HEK293 (cell line): ENCODE measurements at regions not wholly inside any gene's neighbourhood (a gene's known extent, or its start where the extent isn't known, plus 50 kb on each side); places are given as distances from the start of the nearest gene placed in this dataset.

Experiments used
- CTCF ChIA-PET: fragments of 350-600 bp; formaldehyde crosslinking; extraction: SDS; loops from one replicate; lab custom pipeline; 2021; ENCODE audit warnings: antibody characterized with exemption; lab: Yijun Ruan, JAX
- POLR2A ChIA-PET: fragments of 300-600 bp; formaldehyde crosslinking; extraction: SDS; loops from one replicate; lab custom pipeline; 2020; ENCODE audit warnings: antibody characterized with exemption, inconsistent platforms; lab: Yijun Ruan, JAX
- H3K27ac ChIP-seq: fragments of 200-500 bp; sonication (Bioruptor generic); 2 replicates; pipeline ENCODE4 v1.5.1; 2014; ENCODE audit warnings: low read depth, low read length, control low read depth, inconsistent platforms; ENCODE audit errors: extremely low read depth
- H3K36me3 ChIP-seq, 2 experiments: fragments of 200-500 bp in 1 of 2; sonication (Bioruptor generic) in 1 of 2; 1 replicate in 1 of 2; 2 replicates in 1 of 2; pipeline ENCODE4 v1.5.1; 2014 to 2017; ENCODE audit warnings: inconsistent platforms in 2 of 2, low read length in 2 of 2; ENCODE audit not compliant: control insufficient read depth in 2 of 2, insufficient read depth in 1 of 2
- H3K4me1 ChIP-seq: fragments of 200-500 bp; sonication (Bioruptor generic); 2 replicates; pipeline ENCODE4 v1.5.1; 2014; ENCODE audit warnings: mild to moderate bottlenecking, low read length, inconsistent platforms; ENCODE audit not compliant: control insufficient read depth, insufficient read depth
- H3K4me3 ChIP-seq: 2 replicates; pipeline ENCODE4 v1.5.1; 2011; ENCODE audit warnings: low read depth, mild to moderate bottlenecking, control low read depth, low read length, moderate library complexity
- H3K9me3 ChIP-seq: fragments of 200-500 bp; sonication (Bioruptor generic); 2 replicates; pipeline ENCODE4 v1.5.1; 2014; ENCODE audit warnings: low read depth, low read length, inconsistent platforms; ENCODE audit not compliant: control insufficient read depth, insufficient read depth
- HOXD13 ChIP-seq: sonication (generic); formaldehyde crosslinking; IDR thresholded peaks from 2 replicates; pipeline ENCODE4 v1.8.0; 2022; ENCODE audit warnings: missing genetic modification reagents, borderline replicate concordance
- SALL2 ChIP-seq: fragments of 450-650 bp; formaldehyde crosslinking; IDR thresholded peaks from 2 replicates; pipeline ENCODE4 v1.5.0; 2017; ENCODE audit warnings: missing biosample characterization, mild to moderate bottlenecking, missing genetic modification characterization, borderline replicate concordance
- TCF7L2 ChIP-seq: IDR thresholded peaks from 2 replicates; pipeline ENCODE4 v1.6.1; 2011; ENCODE audit warnings: low read depth, mild to moderate bottlenecking, inconsistent platforms, low read length, moderate library complexity, borderline replicate concordance
- ZNF221 ChIP-seq: fragments of 450-650 bp; formaldehyde crosslinking; IDR thresholded peaks from 2 replicates; pipeline ENCODE4 v1.5.1; 2017; ENCODE audit warnings: missing biosample characterization, missing genetic modification characterization, borderline replicate concordance
- ZNF280C ChIP-seq: fragments of 450-650 bp; formaldehyde crosslinking; IDR thresholded peaks from 2 replicates; pipeline ENCODE4 v1.5.1; 2016; ENCODE audit warnings: missing biosample characterization, missing genetic modification characterization
- ZNF280D ChIP-seq: fragments of 450-650 bp; formaldehyde crosslinking; IDR thresholded peaks from 2 replicates; pipeline ENCODE4 v1.5.1; 2016; ENCODE audit warnings: missing biosample characterization, missing genetic modification characterization
- ZNF558 ChIP-seq: fragments of 450-650 bp; formaldehyde crosslinking; IDR thresholded peaks from 2 replicates; pipeline ENCODE4 v1.5.1; 2016; ENCODE audit warnings: missing biosample characterization, missing genetic modification characterization
- ZNF561 ChIP-seq: fragments of 450-650 bp; IDR thresholded peaks from 2 replicates; pipeline ENCODE4 v1.5.1; 2018; ENCODE audit warnings: missing biosample characterization, missing genetic modification characterization, borderline replicate concordance
- ZNF623 ChIP-seq: fragments of 450-650 bp; formaldehyde crosslinking; IDR thresholded peaks from 2 replicates; pipeline ENCODE4 v1.5.1; 2016; ENCODE audit warnings: missing biosample characterization, missing genetic modification characterization
- ZNF660 ChIP-seq: fragments of 450-650 bp; IDR thresholded peaks from 2 replicates; pipeline ENCODE4 v1.5.1; 2018; ENCODE audit warnings: missing biosample characterization, mild to moderate bottlenecking, missing genetic modification characterization
- TF ChIP-seq, protein P1 (sequence below): fragments of 450-650 bp; formaldehyde crosslinking; IDR thresholded peaks from 2 replicates; pipeline ENCODE4 v1.5.1; 2016; ENCODE audit warnings: missing biosample characterization, missing genetic modification characterization
- TF ChIP-seq, protein P2 (sequence below): fragments of 450-650 bp; formaldehyde crosslinking; IDR thresholded peaks from 2 replicates; pipeline ENCODE4 v1.5.1; 2017; ENCODE audit warnings: missing biosample characterization, mild to moderate bottlenecking, missing genetic modification characterization, moderate library complexity
- TF ChIP-seq, protein P3 (sequence below): fragments of 450-650 bp; formaldehyde crosslinking; conservative IDR thresholded peaks from 2 replicates; pipeline ENCODE4 v1.5.1; 2016; ENCODE audit warnings: low read depth, missing biosample characterization, missing genetic modification characterization
- TF ChIP-seq, protein P4 (sequence below): fragments of 450-650 bp; formaldehyde crosslinking; IDR thresholded peaks from 2 replicates; pipeline ENCODE4 v1.5.1; 2016; ENCODE audit warnings: missing biosample characterization, missing genetic modification characterization

DNA sequence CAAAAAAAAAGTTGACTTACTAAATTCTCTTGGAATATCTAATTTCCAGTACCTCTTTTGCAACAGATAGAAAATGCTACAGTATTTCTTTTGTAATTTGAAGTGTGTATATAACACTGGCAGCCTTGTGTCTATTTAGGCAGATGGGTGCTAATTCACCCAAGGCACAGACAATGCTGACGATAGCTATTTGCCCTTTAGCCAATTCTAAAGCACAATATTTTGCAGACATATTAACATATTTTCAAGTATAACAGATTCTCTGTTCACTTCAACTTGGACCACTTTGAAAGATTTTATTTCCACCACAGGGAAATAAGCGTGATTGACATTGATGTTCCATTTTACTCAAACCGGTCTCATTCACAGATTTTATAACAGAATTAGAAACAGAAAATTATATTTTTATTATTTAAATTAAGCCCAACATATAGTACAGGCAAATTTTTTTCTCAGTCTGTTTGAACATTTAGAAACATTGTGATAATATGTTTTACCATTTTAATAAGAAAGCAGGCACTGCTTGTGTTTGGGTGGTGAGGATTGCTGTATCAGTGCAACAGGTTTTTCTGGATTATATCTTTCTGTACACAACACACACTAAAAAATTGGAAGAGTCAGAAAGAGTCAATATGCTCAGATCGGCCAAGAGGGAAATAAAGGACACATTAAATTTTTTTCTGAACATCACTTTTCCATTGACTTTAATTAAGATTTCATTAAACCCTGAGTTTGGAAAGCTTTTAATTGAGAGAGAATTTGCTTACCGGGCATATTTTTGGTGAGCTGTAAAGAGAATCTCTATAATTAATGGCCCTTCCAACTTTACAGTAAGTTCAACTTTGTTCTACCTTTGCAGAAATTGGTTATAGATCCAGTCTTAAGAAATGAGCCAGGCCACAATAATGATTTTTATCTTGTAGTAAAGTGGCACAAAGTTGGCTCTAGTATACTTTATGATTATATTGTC lies 327.3 kb upstream of the NR2F2 start:
- CTCF ChIA-PET = interaction anchor here (0.6 to 0.7 kb wide), 2 partner anchors 86 to 409 kb away, joined by 3 read pairs; no protein-coding TSS in a partner anchor
- TF ChIP-seq, protein P1, sequence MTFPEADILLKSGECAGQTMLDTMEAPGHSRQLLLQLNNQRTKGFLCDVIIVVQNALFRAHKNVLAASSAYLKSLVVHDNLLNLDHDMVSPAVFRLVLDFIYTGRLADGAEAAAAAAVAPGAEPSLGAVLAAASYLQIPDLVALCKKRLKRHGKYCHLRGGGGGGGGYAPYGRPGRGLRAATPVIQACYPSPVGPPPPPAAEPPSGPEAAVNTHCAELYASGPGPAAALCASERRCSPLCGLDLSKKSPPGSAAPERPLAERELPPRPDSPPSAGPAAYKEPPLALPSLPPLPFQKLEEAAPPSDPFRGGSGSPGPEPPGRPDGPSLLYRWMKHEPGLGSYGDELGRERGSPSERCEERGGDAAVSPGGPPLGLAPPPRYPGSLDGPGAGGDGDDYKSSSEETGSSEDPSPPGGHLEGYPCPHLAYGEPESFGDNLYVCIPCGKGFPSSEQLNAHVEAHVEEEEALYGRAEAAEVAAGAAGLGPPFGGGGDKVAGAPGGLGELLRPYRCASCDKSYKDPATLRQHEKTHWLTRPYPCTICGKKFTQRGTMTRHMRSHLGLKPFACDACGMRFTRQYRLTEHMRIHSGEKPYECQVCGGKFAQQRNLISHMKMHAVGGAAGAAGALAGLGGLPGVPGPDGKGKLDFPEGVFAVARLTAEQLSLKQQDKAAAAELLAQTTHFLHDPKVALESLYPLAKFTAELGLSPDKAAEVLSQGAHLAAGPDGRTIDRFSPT = no peak
- TF ChIP-seq, protein P2, sequence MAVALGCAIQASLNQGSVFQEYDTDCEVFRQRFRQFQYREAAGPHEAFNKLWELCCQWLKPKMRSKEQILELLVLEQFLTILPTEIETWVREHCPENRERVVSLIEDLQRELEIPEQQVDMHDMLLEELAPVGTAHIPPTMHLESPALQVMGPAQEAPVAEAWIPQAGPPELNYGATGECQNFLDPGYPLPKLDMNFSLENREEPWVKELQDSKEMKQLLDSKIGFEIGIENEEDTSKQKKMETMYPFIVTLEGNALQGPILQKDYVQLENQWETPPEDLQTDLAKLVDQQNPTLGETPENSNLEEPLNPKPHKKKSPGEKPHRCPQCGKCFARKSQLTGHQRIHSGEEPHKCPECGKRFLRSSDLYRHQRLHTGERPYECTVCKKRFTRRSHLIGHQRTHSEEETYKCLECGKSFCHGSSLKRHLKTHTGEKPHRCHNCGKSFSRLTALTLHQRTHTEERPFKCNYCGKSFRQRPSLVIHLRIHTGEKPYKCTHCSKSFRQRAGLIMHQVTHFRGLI = no peak
- no peak for TF ChIP-seq HOXD13
- TF ChIP-seq, protein P3, sequence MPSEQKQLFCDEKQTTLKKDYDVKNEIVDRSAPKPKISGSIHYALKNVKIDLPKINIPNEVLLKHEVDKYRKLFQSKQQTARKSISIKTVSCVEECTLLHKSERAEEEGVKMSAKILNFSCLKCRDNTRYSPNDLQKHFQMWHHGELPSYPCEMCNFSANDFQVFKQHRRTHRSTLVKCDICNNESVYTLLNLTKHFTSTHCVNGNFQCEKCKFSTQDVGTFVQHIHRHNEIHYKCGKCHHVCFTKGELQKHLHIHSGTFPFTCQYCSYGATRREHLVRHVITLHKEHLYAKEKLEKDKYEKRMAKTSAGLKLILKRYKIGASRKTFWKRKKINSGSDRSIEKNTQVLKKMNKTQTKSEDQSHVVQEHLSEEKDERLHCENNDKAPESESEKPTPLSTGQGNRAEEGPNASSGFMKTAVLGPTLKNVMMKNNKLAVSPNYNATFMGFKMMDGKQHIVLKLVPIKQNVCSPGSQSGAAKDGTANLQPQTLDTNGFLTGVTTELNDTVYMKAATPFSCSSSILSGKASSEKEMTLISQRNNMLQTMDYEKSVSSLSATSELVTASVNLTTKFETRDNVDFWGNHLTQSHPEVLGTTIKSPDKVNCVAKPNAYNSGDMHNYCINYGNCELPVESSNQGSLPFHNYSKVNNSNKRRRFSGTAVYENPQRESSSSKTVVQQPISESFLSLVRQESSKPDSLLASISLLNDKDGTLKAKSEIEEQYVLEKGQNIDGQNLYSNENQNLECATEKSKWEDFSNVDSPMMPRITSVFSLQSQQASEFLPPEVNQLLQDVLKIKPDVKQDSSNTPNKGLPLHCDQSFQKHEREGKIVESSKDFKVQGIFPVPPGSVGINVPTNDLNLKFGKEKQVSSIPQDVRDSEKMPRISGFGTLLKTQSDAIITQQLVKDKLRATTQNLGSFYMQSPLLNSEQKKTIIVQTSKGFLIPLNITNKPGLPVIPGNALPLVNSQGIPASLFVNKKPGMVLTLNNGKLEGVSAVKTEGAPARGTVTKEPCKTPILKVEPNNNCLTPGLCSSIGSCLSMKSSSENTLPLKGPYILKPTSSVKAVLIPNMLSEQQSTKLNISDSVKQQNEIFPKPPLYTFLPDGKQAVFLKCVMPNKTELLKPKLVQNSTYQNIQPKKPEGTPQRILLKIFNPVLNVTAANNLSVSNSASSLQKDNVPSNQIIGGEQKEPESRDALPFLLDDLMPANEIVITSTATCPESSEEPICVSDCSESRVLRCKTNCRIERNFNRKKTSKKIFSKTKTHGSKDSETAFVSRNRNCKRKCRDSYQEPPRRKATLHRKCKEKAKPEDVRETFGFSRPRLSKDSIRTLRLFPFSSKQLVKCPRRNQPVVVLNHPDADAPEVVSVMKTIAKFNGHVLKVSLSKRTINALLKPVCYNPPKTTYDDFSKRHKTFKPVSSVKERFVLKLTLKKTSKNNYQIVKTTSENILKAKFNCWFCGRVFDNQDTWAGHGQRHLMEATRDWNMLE (tag by site-specific recombination) = no peak
- TF ChIP-seq ZNF660 = no peak
- no peak for TF ChIP-seq ZNF221
- TF ChIP-seq ZNF558 (tag by site-specific recombination) = no peak
- no peak for TF ChIP-seq ZNF623 (tag by site-specific recombination)
- TF ChIP-seq ZNF280C = no peak
- H3K4me1 ChIP-seq = no peaks in the 10 kb centered on the region

GRCh38 chr15:96005906-96006305 lies 324.6 kb upstream of the NR2F2 start:
- no peak overlapping the region for H3K4me3 ChIP-seq
- no peaks in the 10 kb centered on the region for H3K36me3 ChIP-seq
- H3K9me3 ChIP-seq = no peaks in the 10 kb centered on the region
- CTCF ChIA-PET = interaction anchor here (0.5 to 0.6 kb wide), 2 partner anchors 161 to 1904 kb away, joined by 3 read pairs; no protein-coding TSS in a partner anchor
- no peaks in the 10 kb centered on the region for H3K4me1 ChIP-seq
- POLR2A ChIA-PET = no interaction called here
- H3K27ac ChIP-seq = no peak overlapping the region
- no peak for TF ChIP-seq SALL2 (tag by site-specific recombination)
- no peak for TF ChIP-seq ZNF561
- TF ChIP-seq ZNF280D (tag by site-specific recombination) = no peak
- TF ChIP-seq, protein P4, sequence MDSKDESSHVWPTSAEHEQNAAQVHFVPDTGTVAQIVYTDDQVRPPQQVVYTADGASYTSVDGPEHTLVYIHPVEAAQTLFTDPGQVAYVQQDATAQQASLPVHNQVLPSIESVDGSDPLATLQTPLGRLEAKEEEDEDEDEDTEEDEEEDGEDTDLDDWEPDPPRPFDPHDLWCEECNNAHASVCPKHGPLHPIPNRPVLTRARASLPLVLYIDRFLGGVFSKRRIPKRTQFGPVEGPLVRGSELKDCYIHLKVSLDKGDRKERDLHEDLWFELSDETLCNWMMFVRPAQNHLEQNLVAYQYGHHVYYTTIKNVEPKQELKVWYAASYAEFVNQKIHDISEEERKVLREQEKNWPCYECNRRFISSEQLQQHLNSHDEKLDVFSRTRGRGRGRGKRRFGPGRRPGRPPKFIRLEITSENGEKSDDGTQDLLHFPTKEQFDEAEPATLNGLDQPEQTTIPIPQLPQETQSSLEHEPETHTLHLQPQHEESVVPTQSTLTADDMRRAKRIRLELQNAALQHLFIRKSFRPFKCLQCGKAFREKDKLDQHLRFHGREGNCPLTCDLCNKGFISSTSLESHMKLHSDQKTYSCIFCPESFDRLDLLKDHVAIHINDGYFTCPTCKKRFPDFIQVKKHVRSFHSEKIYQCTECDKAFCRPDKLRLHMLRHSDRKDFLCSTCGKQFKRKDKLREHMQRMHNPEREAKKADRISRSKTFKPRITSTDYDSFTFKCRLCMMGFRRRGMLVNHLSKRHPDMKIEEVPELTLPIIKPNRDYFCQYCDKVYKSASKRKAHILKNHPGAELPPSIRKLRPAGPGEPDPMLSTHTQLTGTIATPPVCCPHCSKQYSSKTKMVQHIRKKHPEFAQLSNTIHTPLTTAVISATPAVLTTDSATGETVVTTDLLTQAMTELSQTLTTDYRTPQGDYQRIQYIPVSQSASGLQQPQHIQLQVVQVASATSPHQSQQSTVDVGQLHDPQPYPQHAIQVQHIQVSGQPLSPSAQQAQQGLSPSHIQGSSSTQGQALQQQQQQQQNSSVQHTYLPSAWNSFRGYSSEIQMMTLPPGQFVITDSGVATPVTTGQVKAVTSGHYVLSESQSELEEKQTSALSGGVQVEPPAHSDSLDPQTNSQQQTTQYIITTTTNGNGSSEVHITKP (tag by site-specific recombination) = no peak
- TF ChIP-seq TCF7L2 = no peak

More for the DNA sequence above, 327.3 kb upstream of the NR2F2 start:
- no peak overlapping the region for H3K27ac ChIP-seq
- H3K36me3 ChIP-seq = no peaks in the 10 kb centered on the region
- H3K4me3 ChIP-seq = no peak overlapping the region
- H3K9me3 ChIP-seq = no peaks in the 10 kb centered on the region
- POLR2A ChIA-PET = no interaction called here
